Fibroblast of the aortic adventitia (primary cell): ENCODE measurements at regions not wholly inside any gene's neighbourhood (a gene's known extent, or its start where the extent isn't known, plus 50 kb on each side); places are given as distances from the start of the nearest gene placed in this dataset.
A peak's percentile ranks its signal among the peaks of the same experiment; 100 is the strongest.
"Not testable (repeated sequence)": the region's sequence is repeated elsewhere in the genome, so short reads cannot be mapped to it uniquely, and the experiment has no call there.

Experiments
- DNase-seq: peaks from one replicate; pipeline ENCODE4 v3.0.0-alpha.2; 2010; ENCODE audit warnings: low read depth
- H3K4me3 ChIP-seq: 2 replicates; pipeline ENCODE4 v1.5.1; 2011; ENCODE audit warnings: low read depth, mild to moderate bottlenecking, control low read depth, low read length, moderate library complexity
- TF ChIP-seq, protein P1 (sequence below): IDR thresholded peaks from 2 replicates; pipeline ENCODE4 v1.5.1; 2011; ENCODE audit warnings: mild to moderate bottlenecking, low read length, control low read depth, inconsistent platforms; ENCODE audit not compliant: insufficient read depth

DNA sequence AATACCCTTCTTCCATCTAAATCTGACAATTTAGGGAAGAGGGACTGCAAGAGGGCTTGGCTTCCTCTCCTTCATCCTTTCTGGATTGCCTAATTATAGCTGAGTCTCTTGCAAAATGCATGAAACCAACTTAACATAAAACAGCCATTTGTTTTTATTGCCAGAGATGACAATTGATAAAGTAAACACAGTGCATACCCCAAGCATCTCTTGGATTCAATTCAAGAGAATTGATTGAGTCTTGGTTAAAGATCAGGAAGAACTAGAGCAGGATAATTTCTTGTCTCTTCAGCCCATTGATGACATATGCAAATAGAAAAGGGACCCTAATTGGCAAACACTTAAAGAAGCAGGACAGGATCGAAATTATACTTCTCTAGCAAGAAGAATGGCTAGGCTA is 617.1 kb upstream of the PTBP2 start:
- TF ChIP-seq, protein P1, sequence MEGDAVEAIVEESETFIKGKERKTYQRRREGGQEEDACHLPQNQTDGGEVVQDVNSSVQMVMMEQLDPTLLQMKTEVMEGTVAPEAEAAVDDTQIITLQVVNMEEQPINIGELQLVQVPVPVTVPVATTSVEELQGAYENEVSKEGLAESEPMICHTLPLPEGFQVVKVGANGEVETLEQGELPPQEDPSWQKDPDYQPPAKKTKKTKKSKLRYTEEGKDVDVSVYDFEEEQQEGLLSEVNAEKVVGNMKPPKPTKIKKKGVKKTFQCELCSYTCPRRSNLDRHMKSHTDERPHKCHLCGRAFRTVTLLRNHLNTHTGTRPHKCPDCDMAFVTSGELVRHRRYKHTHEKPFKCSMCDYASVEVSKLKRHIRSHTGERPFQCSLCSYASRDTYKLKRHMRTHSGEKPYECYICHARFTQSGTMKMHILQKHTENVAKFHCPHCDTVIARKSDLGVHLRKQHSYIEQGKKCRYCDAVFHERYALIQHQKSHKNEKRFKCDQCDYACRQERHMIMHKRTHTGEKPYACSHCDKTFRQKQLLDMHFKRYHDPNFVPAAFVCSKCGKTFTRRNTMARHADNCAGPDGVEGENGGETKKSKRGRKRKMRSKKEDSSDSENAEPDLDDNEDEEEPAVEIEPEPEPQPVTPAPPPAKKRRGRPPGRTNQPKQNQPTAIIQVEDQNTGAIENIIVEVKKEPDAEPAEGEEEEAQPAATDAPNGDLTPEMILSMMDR: no peak
- no peak for DNase-seq
- no peak overlapping the region for H3K4me3 ChIP-seq

DNA sequence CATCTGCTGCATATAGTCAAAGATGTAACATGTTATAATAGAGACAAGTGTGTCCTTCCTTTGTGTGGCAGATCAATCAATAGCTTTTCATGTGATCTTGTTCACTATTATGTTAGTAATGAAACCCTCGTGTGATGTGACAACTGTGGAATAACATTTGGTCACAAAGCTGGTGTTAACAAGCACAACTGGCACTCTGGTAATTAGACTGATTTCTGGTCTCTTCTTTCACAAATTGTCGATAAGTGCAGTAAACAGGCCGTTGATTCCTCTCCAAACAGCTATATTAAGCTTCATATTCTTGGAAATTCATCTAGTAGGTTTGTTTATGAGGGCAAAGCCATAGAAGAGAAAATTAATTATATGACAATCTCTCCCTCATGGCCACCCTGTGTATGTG is 616.7 kb upstream of the PTBP2 start:
- DNase-seq: no peak
- TF ChIP-seq, protein P1: no peak
- H3K4me3 ChIP-seq: no peak overlapping the region

DNA sequence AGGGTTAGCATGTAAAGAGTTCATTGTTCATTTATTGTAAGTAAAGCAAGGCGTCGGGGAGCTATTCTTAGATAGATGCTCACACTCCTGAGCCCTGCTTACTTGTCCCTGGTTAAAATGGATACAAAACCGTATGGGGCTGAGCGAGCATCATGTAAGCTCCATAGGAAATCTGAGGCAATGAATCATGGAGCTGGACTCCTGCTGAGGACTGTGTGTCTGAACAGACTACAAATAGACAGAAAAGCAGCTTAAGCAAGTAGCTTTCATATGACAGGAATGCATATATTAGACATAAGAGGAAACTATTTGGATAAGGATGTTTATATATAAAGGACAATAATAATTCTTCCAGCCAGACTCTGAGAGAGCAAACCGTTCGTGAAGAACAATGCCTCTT is 604.9 kb upstream of the PTBP2 start:
- no peak overlapping the region for H3K4me3 ChIP-seq
- TF ChIP-seq, protein P1: no peak
- DNase-seq: no peak

DNA sequence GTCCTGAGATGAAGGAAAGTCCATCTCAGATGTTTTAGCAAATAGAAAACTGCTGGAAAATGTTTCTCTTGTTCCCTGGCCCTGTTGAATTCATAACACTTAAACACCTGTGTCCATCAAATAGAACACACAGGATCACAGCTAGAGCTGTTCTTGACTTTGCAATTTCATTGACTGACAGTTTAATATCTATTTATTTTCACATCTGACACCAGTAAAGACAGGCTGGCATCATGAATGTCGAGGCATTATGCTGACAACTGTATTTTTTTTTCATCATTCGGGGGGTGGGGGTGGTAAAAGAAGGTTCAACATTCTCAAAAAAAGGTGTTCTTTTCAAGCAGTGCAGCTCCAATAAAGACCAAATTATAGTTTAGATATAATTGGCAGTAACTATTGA is 591.2 kb upstream of the PTBP2 start:
- no peak overlapping the region for H3K4me3 ChIP-seq
- no peak for DNase-seq
- TF ChIP-seq, protein P1: no peak

DNA sequence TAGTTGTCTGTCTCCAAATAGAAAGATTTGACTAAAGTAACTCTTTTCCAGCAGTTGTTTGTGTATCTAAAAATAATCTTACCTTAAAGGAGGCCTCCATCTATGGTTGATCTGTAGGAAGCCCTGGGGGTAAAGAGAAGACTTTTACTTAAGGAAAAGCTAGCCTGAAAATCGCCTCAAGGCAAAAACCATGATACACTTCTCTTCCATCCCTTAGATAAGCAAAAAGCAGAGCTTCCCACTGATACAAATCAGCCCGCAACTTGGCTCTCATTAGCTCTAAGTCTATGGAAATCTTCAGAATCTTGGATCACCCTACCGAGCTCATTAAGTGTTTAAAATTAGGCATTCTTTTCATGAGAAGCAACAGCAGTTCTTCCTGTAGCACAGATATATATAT is 576.9 kb upstream of the PTBP2 start:
- no peak overlapping the region for H3K4me3 ChIP-seq
- DNase-seq: no peak
- TF ChIP-seq, protein P1: no peak

DNA sequence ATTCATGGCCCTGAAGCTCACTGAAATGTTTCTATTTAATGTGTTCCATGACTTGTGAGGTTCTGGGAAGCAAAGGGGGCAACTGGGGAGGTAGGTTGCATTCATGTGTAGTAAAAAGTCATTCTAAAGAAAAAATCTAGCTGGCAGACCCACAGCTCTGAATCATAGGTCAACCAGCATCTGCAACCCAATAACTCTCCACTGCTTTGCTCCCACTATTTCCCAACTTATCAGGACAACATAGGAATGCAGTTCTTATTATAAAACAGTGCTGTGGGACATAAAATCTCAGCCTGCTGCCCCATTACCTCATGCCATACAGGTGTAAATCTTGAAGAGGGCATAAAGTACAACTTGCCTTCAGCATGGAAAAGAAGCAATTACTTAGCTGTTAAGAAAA is 576.1 kb upstream of the PTBP2 start:
- H3K4me3 ChIP-seq: no peak overlapping the region
- TF ChIP-seq, protein P1: no peak
- peak; percentile 1 for DNase-seq

DNA sequence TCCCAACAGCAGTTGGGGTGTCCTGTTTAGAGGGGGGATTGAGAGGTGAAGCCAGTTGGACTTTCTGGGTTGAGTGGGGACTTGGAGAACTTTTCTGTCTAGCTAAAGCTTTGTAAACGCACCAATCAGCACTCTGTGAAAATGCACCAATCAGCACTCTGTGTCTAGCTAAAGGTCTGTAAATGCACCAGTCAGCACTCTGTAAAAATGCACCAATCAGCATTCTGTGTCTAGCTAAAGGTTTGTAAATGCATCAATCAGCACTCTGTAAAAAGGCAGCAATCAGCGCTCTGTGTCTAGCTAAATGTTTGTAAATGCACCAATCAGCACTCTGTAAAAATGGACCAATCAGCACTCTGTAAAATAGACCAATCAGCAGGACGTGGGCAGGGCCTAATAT is 568.6 kb upstream of the PTBP2 start:
- DNase-seq, H3K4me3 ChIP-seq: not testable (repeated sequence)

DNA sequence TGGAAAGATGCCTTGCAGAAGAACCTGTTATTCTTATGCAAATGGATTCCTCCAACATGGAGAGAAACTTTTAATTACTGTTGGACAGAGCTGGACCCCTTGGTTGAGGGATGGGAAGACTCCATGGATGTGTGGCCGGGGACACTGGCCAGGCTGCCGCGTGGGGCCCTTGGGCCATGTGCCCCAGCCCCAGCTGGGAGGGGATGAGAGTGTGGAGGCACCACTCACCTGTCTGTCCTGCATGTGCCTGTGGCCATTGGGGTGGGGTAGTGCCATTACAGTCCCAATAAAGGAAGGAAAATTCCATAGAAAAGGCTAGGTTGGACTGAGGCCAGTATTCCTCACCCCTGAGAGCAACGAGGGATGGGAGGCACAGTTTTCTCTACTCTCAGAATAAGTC is 564.5 kb upstream of the PTBP2 start:
- TF ChIP-seq, protein P1: no peak
- DNase-seq: no peak
- H3K4me3 ChIP-seq: no peak overlapping the region
